EH (cell line): ENCODE measurements at regions not wholly inside any gene's neighbourhood (a gene's known extent, or its start where the extent isn't known, plus 50 kb on each side); places are given as distances from the start of the nearest gene placed in this dataset.
"Not testable (repeated sequence)": the region's sequence is repeated elsewhere in the genome, so short reads cannot be mapped to it uniquely, and the experiment has no call there.

Experiments
- DNase-seq: peaks from one replicate; pipeline ENCODE4 v3.0.0-alpha.2; 2015; ENCODE audit warnings: low read depth

DNA sequence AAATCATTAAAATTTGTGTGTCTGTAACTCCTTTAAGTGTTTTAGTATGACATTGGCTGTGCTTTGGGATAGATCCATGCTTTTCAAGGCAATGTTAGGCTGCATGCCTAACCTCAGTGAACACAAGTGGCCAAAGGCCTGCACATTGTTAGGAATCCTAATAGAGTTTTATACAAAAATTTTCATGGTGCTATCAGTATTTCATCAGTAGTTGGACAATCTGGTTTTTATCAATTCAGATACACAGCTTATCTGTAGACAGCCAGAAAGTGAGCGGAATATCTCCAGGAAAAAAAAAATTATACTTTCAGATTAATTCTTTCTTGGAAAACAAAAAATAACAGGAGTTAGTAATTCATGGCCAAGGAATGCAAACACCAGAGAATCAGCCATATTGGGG, 324.0 kb upstream of the PDE3A start:
- no peak for DNase-seq

DNA sequence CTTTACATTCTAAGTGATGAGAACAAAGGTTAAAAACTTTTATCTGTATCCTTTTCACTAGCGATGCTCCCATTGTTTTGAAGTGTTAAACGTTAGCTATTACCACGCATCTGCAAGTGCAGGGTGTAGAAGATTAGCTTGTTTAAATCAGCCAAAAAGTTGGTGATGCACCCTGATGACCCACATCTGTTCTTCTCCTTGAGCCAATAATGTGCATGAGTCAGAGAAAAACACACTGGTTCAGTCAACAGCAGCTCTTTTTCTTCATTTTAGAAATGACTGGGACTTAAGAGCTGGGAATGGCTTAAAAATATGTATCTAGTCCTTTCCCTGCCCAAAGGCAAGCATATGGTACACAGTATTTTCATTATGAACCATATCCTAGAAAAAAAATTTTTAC, 323.5 kb upstream of the PDE3A start:
- DNase-seq = peak; percentile 63

DNA sequence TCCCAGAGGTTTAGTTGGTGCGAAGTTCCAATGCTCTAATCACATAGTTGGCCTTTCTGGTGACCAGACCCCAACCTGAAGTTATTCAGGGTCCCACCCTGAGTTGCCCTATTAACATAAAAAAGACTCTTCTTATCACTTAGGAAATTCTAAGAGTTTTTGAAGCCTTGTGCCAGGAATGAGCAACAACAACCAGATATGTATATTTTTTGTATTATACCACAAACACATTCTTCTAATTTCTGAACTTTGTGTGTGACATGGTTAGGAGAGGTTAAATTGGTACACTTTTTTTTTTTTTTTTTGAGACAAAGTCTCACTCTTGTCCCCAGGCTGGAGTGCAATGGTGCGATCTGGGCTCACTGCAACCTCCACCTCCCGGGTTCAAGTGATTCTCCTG, 320.4 kb upstream of the PDE3A start:
- peak; percentile 35 for DNase-seq

- peak; percentile 20 for DNase-seq
Observed at GRCh38 chr12:20050221-20050620, 318.1 kb upstream of the PDE3A start.

DNA sequence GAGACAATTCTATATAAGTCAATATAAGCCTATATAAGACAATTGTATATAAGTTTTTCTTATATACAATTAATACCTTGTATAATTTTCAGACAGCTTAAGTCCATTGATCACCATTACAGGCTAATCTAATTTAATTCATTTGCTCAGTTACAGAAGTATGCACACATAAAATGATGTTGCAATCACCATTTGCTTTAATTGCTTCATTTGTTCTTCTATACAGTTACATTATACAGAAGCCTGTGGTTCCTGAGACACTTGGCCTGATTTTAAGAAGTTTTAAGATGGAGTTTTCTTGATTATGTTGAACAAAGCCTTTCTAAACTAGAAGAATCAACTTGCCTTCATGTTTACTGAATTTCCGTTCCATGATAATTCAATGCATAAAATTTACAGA, 314.6 kb upstream of the PDE3A start:
- DNase-seq = no peak

GRCh38 chr12:20055856-20056255, 312.5 kb upstream of the PDE3A start:
- DNase-seq = peak; percentile 30

DNA sequence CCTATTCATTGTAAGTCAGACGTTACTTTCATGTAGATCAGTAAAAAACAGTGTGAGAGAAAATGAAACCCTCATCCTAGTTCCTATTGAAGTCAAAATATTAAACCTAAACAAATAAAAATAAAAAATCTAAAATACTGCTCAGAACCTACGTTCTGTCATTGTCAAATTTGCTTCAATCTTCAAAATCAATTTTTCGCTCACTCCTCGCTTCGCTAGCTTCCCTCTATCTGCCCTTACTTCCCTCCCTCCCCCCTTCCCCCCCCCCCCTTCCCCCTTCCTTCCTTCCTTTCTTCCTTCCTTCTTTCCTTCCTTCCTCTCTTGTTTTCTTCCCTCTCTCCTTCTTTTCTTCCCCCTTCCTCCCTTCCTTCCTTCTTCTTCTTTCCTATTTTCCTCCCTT, 310.9 kb upstream of the PDE3A start:
- no peak for DNase-seq

- DNase-seq = peak; percentile 36
Observed at GRCh38 chr12:20063116-20063515, 305.2 kb upstream of the PDE3A start.

- no peak for DNase-seq
Observed at GRCh38 chr12:20077618-20078017, 290.7 kb upstream of the PDE3A start.

GRCh38 chr12:20089077-20089476, 279.3 kb upstream of the PDE3A start:
- no peak for DNase-seq

DNA sequence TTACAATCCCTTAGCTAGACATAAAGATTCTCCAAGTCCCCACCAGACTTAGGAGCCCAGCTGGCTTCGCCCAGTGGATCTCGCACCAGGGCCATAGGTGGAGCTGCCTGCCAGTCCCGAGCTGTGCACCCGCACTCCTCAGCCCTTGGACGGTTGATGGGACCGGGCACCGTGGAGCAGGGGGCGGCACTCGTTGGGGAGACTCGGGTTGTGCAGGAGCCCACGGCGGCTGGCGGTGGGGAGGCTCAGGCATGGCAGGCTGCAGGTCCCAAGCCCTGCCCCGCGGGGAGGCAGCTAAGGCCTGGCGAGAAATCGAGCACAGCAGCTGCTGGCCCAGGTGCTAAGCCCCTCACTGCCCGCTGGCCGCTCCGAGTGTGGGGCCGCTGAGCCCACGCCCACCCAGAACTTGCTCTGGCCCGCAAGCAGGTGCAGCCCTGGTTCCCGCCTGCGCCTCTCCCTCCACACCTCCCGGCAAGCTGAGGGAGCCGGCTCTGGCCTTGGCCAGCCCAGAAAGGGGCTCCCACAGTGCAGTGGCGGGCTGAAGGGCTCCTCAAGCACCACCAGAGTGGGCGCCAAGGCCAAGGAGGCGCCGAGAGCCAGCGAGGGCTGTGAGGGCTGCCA, 275.0 kb upstream of the PDE3A start:
- DNase-seq = not testable (repeated sequence)

GRCh38 chr12:20096430-20096829, 271.9 kb upstream of the PDE3A start:
- DNase-seq = peak; percentile 30

DNA sequence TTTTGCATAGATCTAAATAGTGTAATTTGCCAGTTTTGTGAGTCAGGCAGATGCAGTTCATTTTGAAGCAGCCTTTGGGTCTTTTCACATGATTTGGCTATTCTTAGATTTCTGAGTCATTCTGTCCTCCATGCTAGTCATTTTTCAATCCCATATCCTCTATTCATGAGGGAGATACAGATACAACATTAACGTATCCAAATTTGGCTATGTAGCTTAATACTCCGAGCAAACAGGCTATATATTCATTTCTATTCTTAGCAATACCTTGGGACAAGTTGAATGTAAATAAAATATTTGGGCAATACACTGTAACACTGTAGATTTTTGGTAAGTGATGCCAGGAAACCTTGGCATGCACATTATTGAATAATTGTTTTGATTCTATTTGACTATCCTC, 270.7 kb upstream of the PDE3A start:
- peak; percentile 82 for DNase-seq

DNA sequence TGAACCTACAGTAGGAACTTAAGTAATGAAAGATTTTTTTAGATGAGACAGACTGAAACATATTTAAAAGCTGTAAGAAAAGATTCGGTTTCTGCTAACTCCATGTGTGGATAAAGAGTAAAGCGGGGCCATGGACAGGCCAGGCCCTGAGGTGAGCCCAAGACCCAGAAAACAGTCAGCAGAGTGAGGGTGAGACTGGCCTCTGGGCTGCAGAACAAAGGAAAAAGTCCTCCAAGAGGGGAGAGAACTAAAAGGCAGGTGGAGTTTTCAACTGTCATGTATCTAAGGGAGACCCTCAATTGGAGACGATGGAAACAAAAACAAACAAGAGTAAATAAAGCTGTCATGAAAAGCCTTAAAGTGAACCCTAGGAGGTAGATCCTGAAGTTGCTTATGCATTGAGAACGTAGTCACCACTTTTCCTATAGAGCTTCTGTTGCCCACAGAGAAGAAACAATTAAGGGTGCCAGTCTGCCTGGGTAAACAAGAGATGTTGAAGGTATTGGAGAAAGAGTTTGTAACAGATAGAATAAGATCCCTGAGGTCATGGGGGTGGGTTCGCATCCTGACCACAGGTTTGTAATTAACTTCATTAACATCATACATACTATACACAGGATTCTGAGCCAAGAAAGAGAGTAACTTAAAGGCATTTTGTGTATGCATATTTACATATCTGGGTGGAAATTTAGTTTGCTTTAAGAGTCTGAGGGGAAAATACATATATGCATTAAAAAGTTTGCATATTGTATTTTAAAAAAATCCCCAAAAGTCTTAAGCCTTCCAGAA, 268.7 kb upstream of the PDE3A start:
- DNase-seq = no peak

DNA sequence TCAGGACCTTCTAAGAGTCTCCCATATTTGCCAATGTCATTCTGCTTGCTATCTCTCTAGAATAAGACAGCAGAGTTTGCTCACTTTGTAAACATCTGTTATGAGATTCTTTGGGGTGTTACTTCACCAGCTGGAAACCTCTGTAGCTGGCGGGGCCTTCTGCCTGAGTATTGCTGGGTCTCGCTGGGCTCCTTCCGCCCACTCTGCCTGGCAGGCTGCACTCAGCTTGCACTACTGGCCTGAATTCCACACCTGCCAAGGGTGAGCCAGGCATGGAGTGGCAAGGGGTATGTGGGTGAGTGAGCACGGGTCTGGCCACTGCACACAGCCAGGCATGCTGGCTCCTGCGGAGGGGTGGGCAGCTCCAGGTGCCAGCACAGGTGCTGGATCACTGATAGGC, 267.3 kb upstream of the PDE3A start:
- DNase-seq = no peak

GRCh38 chr12:20105943-20106342, 262.4 kb upstream of the PDE3A start:
- DNase-seq = peak; percentile 50

- no peak for DNase-seq
Observed at GRCh38 chr12:20109676-20110075, 258.7 kb upstream of the PDE3A start.

- not testable (repeated sequence) for DNase-seq
Observed at GRCh38 chr12:20115371-20115770, 253.0 kb upstream of the PDE3A start.

- DNase-seq = no peak
Observed at GRCh38 chr12:20119596-20120402, 248.5 kb upstream of the PDE3A start.

DNA sequence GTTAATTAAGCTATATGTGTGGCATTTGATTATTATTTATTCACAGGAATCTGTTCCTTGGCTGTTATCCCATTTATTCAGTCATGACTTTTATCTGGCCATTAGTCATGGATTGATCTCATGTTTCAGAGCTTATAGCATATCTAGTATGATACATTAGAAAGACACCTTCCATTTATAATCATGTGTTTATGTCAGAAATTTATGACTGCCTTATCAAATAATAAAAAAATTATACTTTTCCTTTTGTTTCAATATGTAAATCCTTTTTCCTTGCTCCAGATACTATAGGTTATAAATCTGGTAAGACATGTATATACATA, 248.0 kb upstream of the PDE3A start:
- DNase-seq = no peak

- no peak for DNase-seq
Observed at GRCh38 chr12:20122274-20122673, 246.1 kb upstream of the PDE3A start.

- DNase-seq = no peak
Observed at GRCh38 chr12:20123465-20123864, 244.9 kb upstream of the PDE3A start.

GRCh38 chr12:20125276-20125798, 243.0 kb upstream of the PDE3A start:
- DNase-seq = peak; percentile 49
